ENCODE measurements at regions not wholly inside any gene's neighbourhood (a gene's known extent, or its start where the extent isn't known, plus 50 kb on each side); places are given as distances from the start of the nearest gene placed in this dataset.
A peak's percentile ranks its signal among the peaks of the same experiment; 100 is the strongest.

- Histone ChIP-seq H3K79me2 (ENCODE audit: low read depth) (no peaks in the 10 kb centered on the region), H3K27me3 (no peaks in the 10 kb centered on the region), H3K27ac (no peak overlapping the region), H3K9ac (no peak overlapping the region), H2AFZ (replicated peaks) (no peak overlapping the region), H3K4me3 (no peak overlapping the region), H3K36me3 (no peaks in the 10 kb centered on the region), H3F3A (ENCODE audit: low read depth) (no peaks in the 10 kb centered on the region), H4K20me1 (ENCODE audit: low read depth) (no peaks in the 10 kb centered on the region), H3K4me2 (no peak overlapping the region), H3K9me3 (ENCODE audit: low read depth) (no peaks in the 10 kb centered on the region), H3K4me1 (no peaks in the 10 kb centered on the region)
- peaks cover 12% of the 10 kb centered on the region for H3K9me3 Mint-ChIP-seq
- peaks cover 7% of the 10 kb centered on the region for H3K4me1 Mint-ChIP-seq
- H3K27ac Mint-ChIP-seq: no peak overlapping the region
- no peak for DNase-seq (ENCODE audit: low spot score)
- H3K4me3 Mint-ChIP-seq: no peak overlapping the region
- TF ChIP-seq EZH2phosphoT487 (IDR thresholded peaks at IDR 0.05): no peak
- no peak for TF ChIP-seq EZH2 (IDR thresholded peaks at IDR 0.05)
- TF ChIP-seq CTCF (IDR thresholded peaks at IDR 0.05): no peak
- H3K27me3 Mint-ChIP-seq (ENCODE audit: insufficient read depth, low read depth): peaks cover 3% of the 10 kb centered on the region
- H3K36me3 Mint-ChIP-seq: no peaks in the 10 kb centered on the region
Observed at GRCh38 chr6:134416418-134417154, 98.7 kb upstream of the SGK1 start.

GRCh38 chr6:134415656-134416055 lies 97.7 kb upstream of the SGK1 start:
- H3K4me3 ChIP-seq: no peak overlapping the region
- H3K4me2 ChIP-seq: no peak overlapping the region
- peak overlapping the region; percentile 13 for H2AFZ ChIP-seq (replicated peaks)
- no peaks in the 10 kb centered on the region for H4K20me1 ChIP-seq (ENCODE audit: low read depth)
- Mint-ChIP-seq H3K36me3 (no peaks in the 10 kb centered on the region), H3K4me1 (peaks cover 7% of the 10 kb centered on the region), H3K9me3 (peaks cover 12% of the 10 kb centered on the region), H3K27ac (no peak overlapping the region), H3K27me3 (ENCODE audit: insufficient read depth, low read depth) (peaks cover 3% of the 10 kb centered on the region), H3K4me3 (no peak overlapping the region)
- no peaks in the 10 kb centered on the region for H3K4me1 ChIP-seq
- no peak for DNase-seq (ENCODE audit: low spot score)
- no peaks in the 10 kb centered on the region for H3K79me2 ChIP-seq (ENCODE audit: low read depth)
- no peak overlapping the region for H3K9ac ChIP-seq
- H3K27me3 ChIP-seq: no peaks in the 10 kb centered on the region
- no peaks in the 10 kb centered on the region for H3F3A ChIP-seq (ENCODE audit: low read depth)
- H3K9me3 ChIP-seq (ENCODE audit: low read depth): no peaks in the 10 kb centered on the region
- H3K27ac ChIP-seq: no peak overlapping the region
- H3K36me3 ChIP-seq: no peaks in the 10 kb centered on the region
- no peak for TF ChIP-seq EZH2phosphoT487 (IDR thresholded peaks at IDR 0.05)
- TF ChIP-seq EZH2 (IDR thresholded peaks at IDR 0.05): no peak
- TF ChIP-seq CTCF (IDR thresholded peaks at IDR 0.05): no peak

- Mint-ChIP-seq H3K4me3 (no peak overlapping the region), H3K36me3 (no peaks in the 10 kb centered on the region), H3K9me3 (peaks cover 12% of the 10 kb centered on the region), H3K27me3 (ENCODE audit: insufficient read depth, low read depth) (peaks cover 3% of the 10 kb centered on the region), H3K4me1 (peaks cover 7% of the 10 kb centered on the region), H3K27ac (no peak overlapping the region)
- Histone ChIP-seq H3K4me1 (no peaks in the 10 kb centered on the region), H4K20me1 (ENCODE audit: low read depth) (no peaks in the 10 kb centered on the region), H2AFZ (replicated peaks) (peak overlapping the region; percentile 13), H3K9me3 (ENCODE audit: low read depth) (no peaks in the 10 kb centered on the region), H3K9ac (no peak overlapping the region), H3K27me3 (no peaks in the 10 kb centered on the region), H3K27ac (no peak overlapping the region), H3K36me3 (no peaks in the 10 kb centered on the region), H3K79me2 (ENCODE audit: low read depth) (no peaks in the 10 kb centered on the region), H3K4me3 (no peak overlapping the region), H3F3A (ENCODE audit: low read depth) (no peaks in the 10 kb centered on the region), H3K4me2 (no peak overlapping the region)
- DNase-seq (ENCODE audit: low spot score): no peak
- TF ChIP-seq CTCF (IDR thresholded peaks at IDR 0.05): no peak
- no peak for TF ChIP-seq EZH2phosphoT487 (IDR thresholded peaks at IDR 0.05)
- no peak for TF ChIP-seq EZH2 (IDR thresholded peaks at IDR 0.05)
Observed at GRCh38 chr6:134415194-134415593, 97.3 kb upstream of the SGK1 start.

Measured in neural progenitor cell (in vitro differentiated cells).